ENCODE measurements at regions not wholly inside any gene's neighbourhood (a gene's known extent, or its start where the extent isn't known, plus 50 kb on each side); places are given as distances from the start of the nearest gene placed in this dataset.
"Not testable (repeated sequence)": the region's sequence is repeated elsewhere in the genome, so short reads cannot be mapped to it uniquely, and the experiment has no call there.

DNA sequence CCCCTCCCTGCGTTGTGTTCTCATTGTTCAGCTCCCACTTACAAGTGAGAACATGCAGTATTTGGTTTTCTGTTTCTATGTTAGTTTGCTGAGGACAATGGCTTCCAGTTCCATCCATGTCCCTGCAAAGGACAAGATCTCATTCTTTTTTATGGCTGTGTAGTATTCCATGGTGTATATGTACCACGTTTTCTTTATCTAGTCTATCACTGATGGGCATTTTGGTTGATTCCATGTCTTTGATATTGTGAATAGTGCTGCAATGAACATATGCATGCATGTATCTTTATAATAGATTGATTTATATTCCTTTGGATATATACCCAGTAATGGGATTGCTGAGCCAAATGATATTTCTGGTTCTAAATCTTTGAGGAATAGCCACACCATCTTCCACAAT is 265.1 kb downstream of the ANTXR2 start:
- TF ChIP-seq, protein P1, sequence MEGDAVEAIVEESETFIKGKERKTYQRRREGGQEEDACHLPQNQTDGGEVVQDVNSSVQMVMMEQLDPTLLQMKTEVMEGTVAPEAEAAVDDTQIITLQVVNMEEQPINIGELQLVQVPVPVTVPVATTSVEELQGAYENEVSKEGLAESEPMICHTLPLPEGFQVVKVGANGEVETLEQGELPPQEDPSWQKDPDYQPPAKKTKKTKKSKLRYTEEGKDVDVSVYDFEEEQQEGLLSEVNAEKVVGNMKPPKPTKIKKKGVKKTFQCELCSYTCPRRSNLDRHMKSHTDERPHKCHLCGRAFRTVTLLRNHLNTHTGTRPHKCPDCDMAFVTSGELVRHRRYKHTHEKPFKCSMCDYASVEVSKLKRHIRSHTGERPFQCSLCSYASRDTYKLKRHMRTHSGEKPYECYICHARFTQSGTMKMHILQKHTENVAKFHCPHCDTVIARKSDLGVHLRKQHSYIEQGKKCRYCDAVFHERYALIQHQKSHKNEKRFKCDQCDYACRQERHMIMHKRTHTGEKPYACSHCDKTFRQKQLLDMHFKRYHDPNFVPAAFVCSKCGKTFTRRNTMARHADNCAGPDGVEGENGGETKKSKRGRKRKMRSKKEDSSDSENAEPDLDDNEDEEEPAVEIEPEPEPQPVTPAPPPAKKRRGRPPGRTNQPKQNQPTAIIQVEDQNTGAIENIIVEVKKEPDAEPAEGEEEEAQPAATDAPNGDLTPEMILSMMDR (IDR thresholded peaks at IDR 0.05) = not testable (repeated sequence)
- TF ChIP-seq POLR2A, EP300 (IDR thresholded peaks at IDR 0.05): not testable (repeated sequence)

Measured in tibial nerve (tissue), 4 donors.